Endothelial cell of umbilical vein (primary cell): ENCODE measurements at regions not wholly inside any gene's neighbourhood (a gene's known extent, or its start where the extent isn't known, plus 50 kb on each side); places are given as distances from the start of the nearest gene placed in this dataset.

Experiments used
- BruUV-seq: library from RNA; stranded (reverse); fragments of 400-500 nt; replicated peaks from 2 replicates; lab custom pipeline; 2021; lab: Mats Ljungman, UMichigan
- CTCF ChIA-PET: fragments of 300-600, 350-600 bp; sonication (Branson Sonifier 250); formaldehyde crosslinking; loops from one replicate; lab custom pipeline; 2021; ENCODE audit warnings: antibody characterized with exemption, inconsistent platforms; lab: Charles Lee
- POLR2A ChIA-PET: fragments of 300-600, 350-600 bp; sonication (Branson Sonifier 250); formaldehyde crosslinking; loops from one replicate; lab custom pipeline; 2021; ENCODE audit warnings: antibody characterized with exemption, inconsistent platforms; lab: Charles Lee
- DNase-seq: peaks from one replicate; pipeline ENCODE4 v3.0.0-alpha.2; 2011; ENCODE audit warnings: low read depth, low spot score
- FAIRE-seq: peaks from 2 replicates; lab custom pipeline; 2011; peaks lifted over from hg19 to GRCh38; lab: Jason Lieb, UNC
- H2AFZ ChIP-seq: 2 replicates; pipeline ENCODE4 v1.6.0; 2012; ENCODE audit warnings: low read depth, low read length, control low read depth, inconsistent platforms
- H3K27ac ChIP-seq: 2 replicates; pipeline ENCODE4 v1.5.1; 2011; ENCODE audit warnings: low read depth, mild to moderate bottlenecking, control low read depth, low read length, moderate library complexity; ENCODE audit not compliant: insufficient read depth
- H3K27me3 ChIP-seq, 2 experiments: 2 replicates each; pipeline versions ENCODE4 v1.6.0 to v1.6.1; 2011; ENCODE audit warnings: low read length in 2 of 2, mixed read lengths in 1 of 2; ENCODE audit not compliant: control insufficient read depth in 2 of 2, insufficient read depth in 2 of 2
- H3K36me3 ChIP-seq, 2 experiments: 2 replicates in 1 of 2; 3 replicates in 1 of 2; pipeline ENCODE4 v1.5.1; 2011; ENCODE audit warnings: low read length in 2 of 2, mild to moderate bottlenecking in 1 of 2, moderate library complexity in 1 of 2; ENCODE audit not compliant: control insufficient read depth in 2 of 2, insufficient read depth in 2 of 2; ENCODE audit errors: extremely low read depth in 1 of 2
- H3K4me1 ChIP-seq: 3 replicates; pipeline ENCODE4 v1.5.1; 2011; ENCODE audit warnings: mild to moderate bottlenecking, low read length; ENCODE audit not compliant: control insufficient read depth, insufficient read depth; ENCODE audit errors: extremely low read depth
- H3K4me2 ChIP-seq: 2 replicates; pipeline ENCODE4 v1.6.1; 2011; ENCODE audit warnings: low read length, control low read depth, mixed read lengths; ENCODE audit not compliant: insufficient read depth
- H3K4me3 ChIP-seq, 3 experiments: fragments of 200-600 bp in 1 of 3; sonication (generic), shearing (Covaris generic) in 1 of 3; replicated peaks in 1 of 3; 2 replicates each; pipeline ENCODE4 v1.5.1; 2011 to 2016; ENCODE audit warnings: control low read depth in 3 of 3, low read length in 3 of 3, mild to moderate bottlenecking in 2 of 3, inconsistent platforms in 1 of 3, low read depth in 1 of 3, moderate library complexity in 1 of 3; ENCODE audit not compliant: insufficient read depth in 1 of 3
- H3K79me2 ChIP-seq: 2 replicates; pipeline ENCODE4 v1.6.0; 2012; ENCODE audit warnings: low read length, inconsistent platforms; ENCODE audit not compliant: control insufficient read depth, insufficient read depth
- H3K9ac ChIP-seq: replicated peaks from 2 replicates; pipeline ENCODE3; 2011; ENCODE audit warnings: low read length, control low read depth; ENCODE audit not compliant: insufficient read depth; ENCODE audit errors: extremely low read depth
- H3K9me1 ChIP-seq: replicated peaks from 3 replicates; pipeline ENCODE4 v1.6.0; 2011; ENCODE audit warnings: mild to moderate bottlenecking, low read length; ENCODE audit not compliant: control insufficient read depth, insufficient read depth; ENCODE audit errors: extremely low read depth
- H3K9me3 ChIP-seq: replicated peaks from 2 replicates; pipeline ENCODE4 v1.5.1; 2012; ENCODE audit warnings: low read length, inconsistent platforms; ENCODE audit not compliant: control insufficient read depth, insufficient read depth
- H4K20me1 ChIP-seq: replicated peaks from 2 replicates; pipeline ENCODE3; 2011; ENCODE audit warnings: mild to moderate bottlenecking, low read length; ENCODE audit not compliant: control insufficient read depth, insufficient read depth; ENCODE audit errors: extremely low read depth
- EZH2 ChIP-seq: IDR thresholded peaks from 2 replicates; pipeline ENCODE4 v1.6.1; 2012; ENCODE audit warnings: borderline replicate concordance, low read depth, mild to moderate bottlenecking, moderate library complexity, low read length, inconsistent platforms; ENCODE audit not compliant: severe bottlenecking
- FOS ChIP-seq: IDR thresholded peaks from 2 replicates; pipeline ENCODE4 v1.6.1; 2011; ENCODE audit warnings: mild to moderate bottlenecking, low read length, moderate library complexity, borderline replicate concordance; ENCODE audit not compliant: insufficient read depth
- GATA2 ChIP-seq: IDR thresholded peaks from 2 replicates; pipeline ENCODE4 v1.7.0; 2011; ENCODE audit warnings: low read depth, mild to moderate bottlenecking, moderate library complexity, mixed read lengths, low read length; ENCODE audit not compliant: insufficient read length, insufficient read depth
- JUN ChIP-seq: IDR thresholded peaks from 2 replicates; pipeline ENCODE4 v1.6.1; 2011; ENCODE audit warnings: borderline replicate concordance, low read depth; ENCODE audit not compliant: insufficient read length, insufficient read depth
- MYC ChIP-seq: IDR thresholded peaks from one replicate; pipeline ENCODE4 v1.6.1; 2011; ENCODE audit warnings: mild to moderate bottlenecking, low read depth, low read length
- POLR2A ChIP-seq: IDR thresholded peaks from 2 replicates; pipeline ENCODE4 v1.6.1; 2012; ENCODE audit warnings: low read depth, mild to moderate bottlenecking, control low read depth, low read length
- POLR2AphosphoS5 ChIP-seq: IDR thresholded peaks from 2 replicates; pipeline ENCODE4 v1.6.1; 2012; ENCODE audit warnings: low read depth, mild to moderate bottlenecking, control low read depth, low read length, moderate library complexity; ENCODE audit not compliant: insufficient read depth
- dilution Hi-C: fragments of 300-500 bp; cut with MboI; formaldehyde crosslinking; loops from one replicate; pipeline ENCODE4 v1.15.0; 2019; ENCODE audit warnings: low sequenced_read_pairs; ENCODE audit not compliant: extremely low pct_ligation_motif_present
- intact Hi-C: fragments of 100-400 bp; cut with micrococcal nuclease; formaldehyde crosslinking; loops from one replicate; pipeline ENCODE4 v1.10.0; 2022
- TF ChIP-seq, protein P1 (sequence below): IDR thresholded peaks from 2 replicates; pipeline ENCODE4 v1.6.1; 2011; ENCODE audit not compliant: insufficient read depth, insufficient read length
- TF ChIP-seq, protein P2 (sequence below), 2 donors: IDR thresholded peaks; 1 replicate in 1 of 2; 2 replicates in 1 of 2; pipeline ENCODE4 v1.5.1; 2011; ENCODE audit warnings: low read length in 2 of 2, mild to moderate bottlenecking in 2 of 2, moderate library complexity in 2 of 2, control low read depth in 1 of 2, inconsistent platforms in 1 of 2, low read depth in 1 of 2; ENCODE audit not compliant: insufficient read depth in 1 of 2; ENCODE audit errors: extremely low read depth in 1 of 2

DNA sequence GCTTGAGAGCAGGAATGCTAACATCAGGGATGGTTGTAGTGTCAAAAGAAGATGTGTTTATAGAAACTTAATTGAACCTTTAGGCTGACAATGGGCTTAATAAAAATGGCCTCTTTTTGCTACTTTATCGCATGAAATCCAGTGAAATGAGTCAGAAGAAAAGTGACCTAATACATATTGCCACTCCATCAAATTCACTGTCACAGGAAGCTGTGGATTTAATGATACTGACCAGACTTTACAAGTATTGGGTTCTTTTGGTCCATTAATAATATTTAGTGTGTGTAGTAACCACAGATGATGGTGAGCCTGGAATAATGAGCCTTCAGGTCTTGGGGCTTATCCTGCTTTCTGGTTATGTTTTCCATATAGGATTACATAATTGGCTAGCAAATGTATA lies 231.8 kb upstream of the GMDS start:
- POLR2A ChIA-PET = no interaction called here
- no peaks in the 10 kb centered on the region for H3K9me1 ChIP-seq
- BruUV-seq = no TSS peak
- H2AFZ ChIP-seq = no peak overlapping the region
- H3K27ac ChIP-seq = no peak overlapping the region
- intact Hi-C loops = no loop called here
- dilution Hi-C loops = no loop called here
- H4K20me1 ChIP-seq = no peaks in the 10 kb centered on the region
- no peak overlapping the region for H3K4me2 ChIP-seq
- no peaks in the 10 kb centered on the region for H3K9me3 ChIP-seq
- no peak overlapping the region for H3K9ac ChIP-seq
- no peak overlapping the region for H3K4me3 ChIP-seq
- CTCF ChIA-PET = no interaction called here
- no peaks in the 10 kb centered on the region for H3K36me3 ChIP-seq
- H3K79me2 ChIP-seq = no peaks in the 10 kb centered on the region
- no peaks in the 10 kb centered on the region for H3K27me3 ChIP-seq
- DNase-seq (no peak), FAIRE-seq (no peak)
- TF ChIP-seq, protein P1, sequence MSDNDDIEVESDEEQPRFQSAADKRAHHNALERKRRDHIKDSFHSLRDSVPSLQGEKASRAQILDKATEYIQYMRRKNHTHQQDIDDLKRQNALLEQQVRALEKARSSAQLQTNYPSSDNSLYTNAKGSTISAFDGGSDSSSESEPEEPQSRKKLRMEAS = no peak
- TF ChIP-seq MYC = no peak
- no peaks in the 10 kb centered on the region for H3K4me1 ChIP-seq

DNA sequence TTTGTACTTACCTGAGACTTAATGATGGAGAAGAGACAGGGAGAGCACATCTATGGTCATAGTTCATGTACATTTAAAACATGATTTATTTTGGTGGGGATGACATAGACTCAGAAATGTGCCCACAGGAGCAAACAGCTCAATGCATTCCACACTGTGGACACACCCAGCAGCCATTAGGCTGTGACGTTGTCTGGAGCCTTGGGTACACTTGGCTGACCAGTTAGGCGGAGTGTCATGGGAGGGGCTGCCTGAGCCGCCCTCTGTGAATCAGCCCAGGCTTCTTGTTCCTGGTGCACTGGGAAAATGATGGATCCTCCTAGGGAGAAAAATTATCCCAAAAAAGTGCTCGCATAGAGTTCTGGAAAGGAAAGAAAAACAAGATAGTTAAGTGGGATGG lies 231.0 kb upstream of the GMDS start:
- TF ChIP-seq MYC = no peak
- TF ChIP-seq POLR2AphosphoS5 = no peak
- no peak for TF ChIP-seq EZH2
- no peak for TF ChIP-seq POLR2A
- TF ChIP-seq, protein P2, sequence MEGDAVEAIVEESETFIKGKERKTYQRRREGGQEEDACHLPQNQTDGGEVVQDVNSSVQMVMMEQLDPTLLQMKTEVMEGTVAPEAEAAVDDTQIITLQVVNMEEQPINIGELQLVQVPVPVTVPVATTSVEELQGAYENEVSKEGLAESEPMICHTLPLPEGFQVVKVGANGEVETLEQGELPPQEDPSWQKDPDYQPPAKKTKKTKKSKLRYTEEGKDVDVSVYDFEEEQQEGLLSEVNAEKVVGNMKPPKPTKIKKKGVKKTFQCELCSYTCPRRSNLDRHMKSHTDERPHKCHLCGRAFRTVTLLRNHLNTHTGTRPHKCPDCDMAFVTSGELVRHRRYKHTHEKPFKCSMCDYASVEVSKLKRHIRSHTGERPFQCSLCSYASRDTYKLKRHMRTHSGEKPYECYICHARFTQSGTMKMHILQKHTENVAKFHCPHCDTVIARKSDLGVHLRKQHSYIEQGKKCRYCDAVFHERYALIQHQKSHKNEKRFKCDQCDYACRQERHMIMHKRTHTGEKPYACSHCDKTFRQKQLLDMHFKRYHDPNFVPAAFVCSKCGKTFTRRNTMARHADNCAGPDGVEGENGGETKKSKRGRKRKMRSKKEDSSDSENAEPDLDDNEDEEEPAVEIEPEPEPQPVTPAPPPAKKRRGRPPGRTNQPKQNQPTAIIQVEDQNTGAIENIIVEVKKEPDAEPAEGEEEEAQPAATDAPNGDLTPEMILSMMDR (IDR thresholded peaks at IDR 0.05; ENCODE audit: extremely low read depth in 1 of 2, insufficient read depth in 1 of 2, low read depth in 1 of 2, low read length in 2 of 2) = no peak
- TF ChIP-seq GATA2 = no peak
- TF ChIP-seq, protein P1 = no peak
- TF ChIP-seq FOS = no peak
- no peak for TF ChIP-seq JUN
- no peaks in the 10 kb centered on the region for H3K27me3 ChIP-seq
- H3K9me3 ChIP-seq = no peaks in the 10 kb centered on the region
- H3K9ac ChIP-seq = no peak overlapping the region
- dilution Hi-C loops (no loop called here), intact Hi-C loops (no loop called here)
- H3K27ac ChIP-seq = no peak overlapping the region
- DNase-seq (no peak), FAIRE-seq (no peak)
- CTCF ChIA-PET = no interaction called here
- H3K4me3 ChIP-seq = no peak overlapping the region
- POLR2A ChIA-PET = no interaction called here
- H3K79me2 ChIP-seq = no peaks in the 10 kb centered on the region
- no peaks in the 10 kb centered on the region for H3K9me1 ChIP-seq
- no peak overlapping the region for H3K4me2 ChIP-seq
- no peaks in the 10 kb centered on the region for H3K36me3 ChIP-seq
- no peak overlapping the region for H2AFZ ChIP-seq
- no TSS peak for BruUV-seq
- H3K4me1 ChIP-seq = no peaks in the 10 kb centered on the region
- no peaks in the 10 kb centered on the region for H4K20me1 ChIP-seq
